AG09319 (cell line): ENCODE measurements at regions not wholly inside any gene's neighbourhood (a gene's known extent, or its start where the extent isn't known, plus 50 kb on each side); places are given as distances from the start of the nearest gene placed in this dataset.
A peak's percentile ranks its signal among the peaks of the same experiment; 100 is the strongest.

Source experiments
- DNase-seq: peaks from one replicate; pipeline ENCODE4 v3.0.0-alpha.2; 2010; ENCODE audit warnings: low read depth; ENCODE audit errors: extremely low read depth
- TF ChIP-seq, protein P1 (sequence below): IDR thresholded peaks from 2 replicates; pipeline ENCODE4 v1.5.1; 2011; ENCODE audit warnings: low read depth, mild to moderate bottlenecking, inconsistent platforms, low read length, moderate library complexity

DNA sequence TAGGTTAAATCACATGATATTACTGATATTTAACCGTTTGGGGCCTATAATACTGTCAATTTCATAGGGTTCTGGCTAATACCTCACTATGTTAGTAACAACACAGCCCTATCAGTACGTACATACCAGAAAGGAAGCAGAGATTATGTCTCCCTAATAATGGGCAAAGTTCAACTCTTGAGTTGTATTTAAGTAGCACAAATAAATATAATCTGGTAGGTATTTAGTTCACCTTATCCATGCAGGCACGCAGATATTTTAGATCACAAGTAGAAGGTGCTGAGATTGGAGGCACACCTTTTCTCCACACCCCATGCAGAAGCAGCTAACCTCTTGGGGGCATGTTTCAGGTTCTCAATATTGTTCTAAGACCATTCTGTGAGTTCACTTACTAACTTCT lies 118.9 kb downstream of the IRS1 start:
- DNase-seq: no peak
- TF ChIP-seq, protein P1, sequence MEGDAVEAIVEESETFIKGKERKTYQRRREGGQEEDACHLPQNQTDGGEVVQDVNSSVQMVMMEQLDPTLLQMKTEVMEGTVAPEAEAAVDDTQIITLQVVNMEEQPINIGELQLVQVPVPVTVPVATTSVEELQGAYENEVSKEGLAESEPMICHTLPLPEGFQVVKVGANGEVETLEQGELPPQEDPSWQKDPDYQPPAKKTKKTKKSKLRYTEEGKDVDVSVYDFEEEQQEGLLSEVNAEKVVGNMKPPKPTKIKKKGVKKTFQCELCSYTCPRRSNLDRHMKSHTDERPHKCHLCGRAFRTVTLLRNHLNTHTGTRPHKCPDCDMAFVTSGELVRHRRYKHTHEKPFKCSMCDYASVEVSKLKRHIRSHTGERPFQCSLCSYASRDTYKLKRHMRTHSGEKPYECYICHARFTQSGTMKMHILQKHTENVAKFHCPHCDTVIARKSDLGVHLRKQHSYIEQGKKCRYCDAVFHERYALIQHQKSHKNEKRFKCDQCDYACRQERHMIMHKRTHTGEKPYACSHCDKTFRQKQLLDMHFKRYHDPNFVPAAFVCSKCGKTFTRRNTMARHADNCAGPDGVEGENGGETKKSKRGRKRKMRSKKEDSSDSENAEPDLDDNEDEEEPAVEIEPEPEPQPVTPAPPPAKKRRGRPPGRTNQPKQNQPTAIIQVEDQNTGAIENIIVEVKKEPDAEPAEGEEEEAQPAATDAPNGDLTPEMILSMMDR: no peak

DNA sequence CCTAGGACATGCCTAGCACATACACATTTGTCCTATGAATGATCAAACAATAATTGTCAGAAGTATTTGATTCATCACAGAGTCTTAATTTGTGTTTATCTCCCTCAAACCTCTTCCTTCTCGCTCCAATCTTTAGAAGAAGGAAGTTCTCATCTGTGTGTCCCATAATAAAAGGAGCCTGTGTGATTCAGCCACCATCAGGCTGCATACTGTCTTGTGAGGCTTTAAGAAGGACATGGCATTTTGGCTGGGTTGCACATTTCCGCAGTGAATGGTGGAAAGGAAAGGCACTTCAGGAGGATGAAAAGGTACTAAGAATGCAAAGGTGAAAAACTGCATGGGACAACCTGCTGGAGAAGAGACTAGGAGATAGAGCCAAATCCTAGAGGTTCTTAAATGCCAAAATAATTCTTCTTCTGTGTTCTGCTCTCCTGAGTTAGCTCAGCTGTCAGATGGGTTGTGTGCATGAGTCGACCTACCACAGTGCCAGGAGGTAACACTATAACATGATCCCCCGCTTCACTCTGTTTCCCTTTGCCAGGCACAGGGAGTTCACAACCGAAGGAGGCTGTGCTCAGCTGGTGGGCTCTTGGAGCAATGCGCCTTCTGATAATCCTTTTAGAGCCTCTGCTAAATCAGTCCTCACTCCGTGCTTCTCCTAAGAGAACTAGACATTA lies 120.1 kb downstream of the IRS1 start:
- DNase-seq: no peak
- TF ChIP-seq, protein P1: no peak

DNA sequence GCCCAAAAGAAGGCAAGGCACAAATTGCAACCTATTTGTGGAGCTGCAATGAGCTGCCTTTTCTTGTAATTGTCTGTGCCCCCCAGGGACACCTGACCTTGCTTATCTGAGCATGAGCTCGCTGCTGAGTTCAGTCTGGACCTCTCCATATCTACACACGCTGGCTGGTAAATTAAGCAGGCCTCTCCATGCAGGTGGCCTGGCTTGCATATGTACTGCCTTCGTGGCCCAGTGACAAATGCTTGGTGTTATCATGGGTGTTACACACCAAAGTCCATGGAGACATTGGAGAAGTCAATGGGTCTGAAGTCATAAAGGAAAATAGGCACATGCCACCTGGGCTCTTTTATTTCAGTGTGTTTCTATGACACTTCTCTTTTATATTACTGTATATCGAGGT lies 121.2 kb downstream of the IRS1 start:
- DNase-seq: no peak
- TF ChIP-seq, protein P1: no peak

DNA sequence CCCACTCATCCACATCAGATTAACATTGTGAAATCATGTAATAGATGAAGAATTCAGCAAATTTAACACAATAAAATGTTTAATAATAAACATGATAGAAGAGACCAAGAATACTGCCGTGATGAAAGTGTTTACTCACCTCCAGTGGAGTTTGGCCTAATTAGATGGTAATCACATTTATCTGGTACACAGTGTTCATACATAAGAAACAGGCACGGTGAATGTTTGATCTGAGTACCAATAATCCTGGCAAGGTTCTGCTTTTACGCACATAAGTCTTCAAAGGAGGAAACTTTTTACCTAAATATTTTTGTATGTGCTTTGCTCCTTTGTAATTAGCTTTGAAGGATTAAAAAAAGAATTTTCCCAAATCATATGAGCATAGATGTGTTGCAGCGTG lies 122.5 kb downstream of the IRS1 start:
- TF ChIP-seq, protein P1: no peak

DNA sequence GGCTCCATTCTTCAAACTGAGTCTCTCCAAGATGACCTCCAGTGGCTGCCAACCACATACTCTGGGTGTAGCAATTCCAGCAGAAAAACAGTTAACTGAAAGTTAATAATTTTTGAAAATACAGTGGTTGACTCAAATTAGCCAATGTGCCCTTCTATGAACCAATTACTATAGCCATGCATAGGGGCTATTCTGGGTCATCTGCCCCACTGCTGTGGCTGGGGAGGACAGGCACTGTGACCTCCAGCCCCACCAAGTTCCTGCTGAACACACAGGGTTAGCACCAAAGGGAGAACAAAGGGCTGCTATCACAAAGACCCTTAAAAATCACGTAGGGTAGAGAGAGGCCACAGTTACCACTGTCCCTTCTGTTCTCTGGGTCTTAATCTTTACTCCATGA lies 123.0 kb downstream of the IRS1 start:
- DNase-seq: no peak
- TF ChIP-seq, protein P1: no peak

More for the DNA sequence above, 122.5 kb downstream of the IRS1 start:
- no peak for DNase-seq

DNA sequence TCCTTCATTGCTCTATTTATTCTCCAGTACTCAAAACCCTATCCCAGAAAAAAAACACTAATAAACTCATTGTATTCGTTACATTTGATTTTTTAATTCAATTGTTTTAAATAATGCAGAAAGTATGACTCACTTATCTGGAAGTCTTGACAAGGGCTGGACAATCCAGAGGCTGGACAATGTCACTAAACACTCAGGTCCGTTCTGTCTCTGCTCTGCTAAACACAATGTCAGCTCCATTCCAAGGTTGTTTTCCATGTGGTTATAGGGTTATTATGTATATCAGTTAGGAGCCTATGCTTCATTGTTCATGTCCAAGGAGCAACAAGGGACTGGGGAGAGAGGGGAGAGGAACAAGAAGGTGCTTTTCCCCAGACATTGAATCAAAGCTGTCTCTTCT lies 125.5 kb downstream of the IRS1 start:
- TF ChIP-seq, protein P1: no peak

DNA sequence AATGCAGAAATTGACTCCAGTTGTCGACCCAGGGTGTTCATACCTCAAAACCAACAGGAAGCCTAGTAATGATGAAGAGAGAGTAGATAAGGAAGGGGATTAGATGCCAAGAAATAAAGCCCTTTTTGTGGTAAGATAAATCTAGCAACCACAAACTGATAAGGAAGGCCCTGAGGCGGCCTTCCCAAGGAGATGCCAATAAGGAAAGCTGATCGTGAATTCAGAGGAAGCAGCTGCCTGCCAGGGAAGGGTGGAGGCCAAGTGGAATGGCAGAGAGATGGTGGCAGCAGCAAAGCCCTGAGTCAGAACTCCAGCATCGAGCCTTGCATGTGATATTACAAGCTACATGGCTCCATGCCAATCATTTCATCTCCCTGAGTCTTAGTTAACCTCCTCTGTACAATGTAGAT lies 126.3 kb downstream of the IRS1 start:
- peak; percentile 75 for DNase-seq
- TF ChIP-seq, protein P1: no peak

More for the DNA sequence above, 125.5 kb downstream of the IRS1 start:
- DNase-seq: no peak
